Breast epithelium (tissue), 3 donors: ENCODE measurements at regions not wholly inside any gene's neighbourhood (a gene's known extent, or its start where the extent isn't known, plus 50 kb on each side); places are given as distances from the start of the nearest gene placed in this dataset.

ENCODE experiments used
- CTCF ChIP-seq, 3 donors: fragments of 450-650 bp; IDR thresholded peaks; one replicate each; pipeline ENCODE4 v1.5.1; 2016 to 2017; ENCODE audit warnings: antibody characterized with exemption in 3 of 3, mild to moderate bottlenecking in 3 of 3, moderate library complexity in 3 of 3
- POLR2A ChIP-seq: fragments of 450-650 bp; IDR thresholded peaks from one replicate; pipeline ENCODE4 v1.6.1; 2016; ENCODE audit warnings: antibody characterized with exemption, mild to moderate bottlenecking, moderate library complexity
- POLR2AphosphoS5 ChIP-seq, 3 donors: sonication (generic); formaldehyde crosslinking; IDR thresholded peaks; one replicate each; pipeline ENCODE4 v1.6.1; 2017; ENCODE audit warnings: antibody characterized with exemption in 3 of 3

- TF ChIP-seq POLR2AphosphoS5 (IDR thresholded peaks at IDR 0.05) (no peak), POLR2A (no peak), CTCF (IDR thresholded peaks at IDR 0.05) (no peak)
Observed at GRCh38 chr6:99789767-99790166, 183.1 kb downstream of the PRDM13 start.
